ENCODE measurements at regions not wholly inside any gene's neighbourhood (a gene's known extent, or its start where the extent isn't known, plus 50 kb on each side); places are given as distances from the start of the nearest gene placed in this dataset.

DNA sequence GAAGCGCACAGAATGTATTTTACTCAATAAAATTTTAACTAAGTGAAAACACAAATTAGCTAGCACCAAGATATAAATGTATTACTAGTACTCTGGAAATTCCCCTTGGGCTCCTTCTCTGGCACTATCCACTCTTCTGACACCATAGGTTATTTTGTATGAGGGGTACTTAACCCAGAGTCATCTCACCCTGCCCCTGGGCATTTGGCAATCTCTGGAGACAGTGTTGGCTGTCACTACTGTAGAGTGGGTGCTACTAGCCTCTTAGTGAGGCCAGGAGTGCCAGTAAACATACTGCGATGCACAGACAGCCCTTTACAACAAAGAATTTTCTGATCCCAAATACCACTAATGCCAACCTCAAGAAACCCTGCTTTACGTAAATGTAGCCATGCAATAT, 246.3 kb upstream of the KBTBD8 start:
- DNase-seq, result no peak
- Histone ChIP-seq H3K9me3 (no peaks in the 10 kb centered on the region), H3K4me3 (no peak overlapping the region), H3K27ac (peak overlapping the region in 2 of 4 donors; percentile 16 to 32), H3K4me1 (no peaks in the 10 kb centered on the region), H3K36me3 (no peaks in the 10 kb centered on the region), H3K27me3 (no peaks in the 10 kb centered on the region)
- TF ChIP-seq EP300 (IDR thresholded peaks at IDR 0.05; ENCODE audit: low read depth), result no peak
- TF ChIP-seq POLR2A (IDR thresholded peaks at IDR 0.05), result no peak
- TF ChIP-seq POLR2AphosphoS5 (IDR thresholded peaks at IDR 0.05), result no peak
- TF ChIP-seq, protein P1, sequence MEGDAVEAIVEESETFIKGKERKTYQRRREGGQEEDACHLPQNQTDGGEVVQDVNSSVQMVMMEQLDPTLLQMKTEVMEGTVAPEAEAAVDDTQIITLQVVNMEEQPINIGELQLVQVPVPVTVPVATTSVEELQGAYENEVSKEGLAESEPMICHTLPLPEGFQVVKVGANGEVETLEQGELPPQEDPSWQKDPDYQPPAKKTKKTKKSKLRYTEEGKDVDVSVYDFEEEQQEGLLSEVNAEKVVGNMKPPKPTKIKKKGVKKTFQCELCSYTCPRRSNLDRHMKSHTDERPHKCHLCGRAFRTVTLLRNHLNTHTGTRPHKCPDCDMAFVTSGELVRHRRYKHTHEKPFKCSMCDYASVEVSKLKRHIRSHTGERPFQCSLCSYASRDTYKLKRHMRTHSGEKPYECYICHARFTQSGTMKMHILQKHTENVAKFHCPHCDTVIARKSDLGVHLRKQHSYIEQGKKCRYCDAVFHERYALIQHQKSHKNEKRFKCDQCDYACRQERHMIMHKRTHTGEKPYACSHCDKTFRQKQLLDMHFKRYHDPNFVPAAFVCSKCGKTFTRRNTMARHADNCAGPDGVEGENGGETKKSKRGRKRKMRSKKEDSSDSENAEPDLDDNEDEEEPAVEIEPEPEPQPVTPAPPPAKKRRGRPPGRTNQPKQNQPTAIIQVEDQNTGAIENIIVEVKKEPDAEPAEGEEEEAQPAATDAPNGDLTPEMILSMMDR (IDR thresholded peaks at IDR 0.05), result no peak
- intact Hi-C loops (cut with DNase I; ENCODE audit: low total_unique reads) (no loop called here), in situ Hi-C loops (cut with MboI; ENCODE audit: low pct_ligation_motif_present in 1 of 4, low pct_unique_long_range_greater_than_20kb in 1 of 4, low sequenced_read_pairs in 3 of 4) (no loop called here)
- WGBS, 2 donors (ENCODE audit: low coverage in 1 of 2), result 76 to 82% methylated on average over 3 of the region's 3 CpGs

DNA sequence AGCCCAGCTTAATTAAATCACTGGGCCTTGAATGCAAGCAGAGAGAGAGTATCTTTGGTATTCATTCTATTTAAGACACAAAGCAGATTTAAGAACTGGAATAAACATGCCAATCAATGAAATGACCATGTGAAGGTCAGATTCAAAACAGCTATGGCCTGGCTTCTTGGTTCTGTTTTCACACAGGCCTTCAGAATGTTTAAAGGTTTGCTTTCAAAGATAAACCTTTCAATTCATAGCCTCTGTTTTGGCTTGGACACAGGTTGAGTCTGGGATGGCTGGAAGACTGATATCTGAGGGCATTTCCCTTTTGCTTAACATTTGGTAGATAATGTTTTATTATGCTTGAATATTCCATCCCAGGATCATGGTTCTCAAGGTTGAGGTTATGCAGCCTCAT, 244.4 kb upstream of the KBTBD8 start:
- no peaks in the 10 kb centered on the region for H3K36me3 ChIP-seq
- no peak for DNase-seq
- intact Hi-C loops (cut with DNase I; ENCODE audit: low total_unique reads) (no loop called here), in situ Hi-C loops (cut with MboI; ENCODE audit: low pct_ligation_motif_present in 1 of 4, low pct_unique_long_range_greater_than_20kb in 1 of 4, low sequenced_read_pairs in 3 of 4) (no loop called here)
- H3K4me1 ChIP-seq, result no peaks in the 10 kb centered on the region
- no peak overlapping the region for H3K27ac ChIP-seq
- H3K9me3 ChIP-seq, result no peaks in the 10 kb centered on the region
- TF ChIP-seq, protein P1 (IDR thresholded peaks at IDR 0.05), result no peak
- TF ChIP-seq EP300 (IDR thresholded peaks at IDR 0.05; ENCODE audit: low read depth), result no peak
- no peak for TF ChIP-seq POLR2A (IDR thresholded peaks at IDR 0.05)
- no peak for TF ChIP-seq POLR2AphosphoS5 (IDR thresholded peaks at IDR 0.05)
- no peaks in the 10 kb centered on the region for H3K27me3 ChIP-seq
- no peak overlapping the region for H3K4me3 ChIP-seq

DNA sequence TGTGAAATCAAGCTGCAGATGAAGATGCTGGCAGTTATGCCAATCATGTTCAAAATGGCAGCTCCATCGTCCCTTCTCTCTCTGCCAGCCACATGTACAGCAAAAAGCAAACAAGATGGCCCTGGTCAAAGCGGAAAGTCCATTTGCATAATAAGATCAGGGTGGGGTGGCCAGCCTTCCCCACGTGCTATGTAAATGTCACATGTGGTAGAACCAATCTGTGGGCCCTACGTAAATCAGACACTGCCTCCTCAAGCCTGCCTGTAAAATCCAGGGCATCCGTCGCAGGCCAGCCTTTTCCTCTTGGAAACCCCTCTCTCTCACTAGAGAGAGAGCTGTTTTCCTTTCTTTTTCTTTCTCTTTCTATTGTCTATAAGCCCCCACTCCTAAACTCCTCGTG, 243.5 kb upstream of the KBTBD8 start:
- no peak overlapping the region for H3K4me3 ChIP-seq
- no peaks in the 10 kb centered on the region for H3K9me3 ChIP-seq
- DNase-seq, result no peak
- H3K36me3 ChIP-seq, result no peaks in the 10 kb centered on the region
- H3K27ac ChIP-seq, result no peak overlapping the region
- H3K27me3 ChIP-seq, result no peaks in the 10 kb centered on the region
- 84 to 89% methylated on average over 7 of the region's 7 CpGs for WGBS, 2 donors (ENCODE audit: low coverage in 1 of 2)
- TF ChIP-seq, protein P1 (IDR thresholded peaks at IDR 0.05), result no peak
- TF ChIP-seq POLR2AphosphoS5 (IDR thresholded peaks at IDR 0.05), result no peak
- no peak for TF ChIP-seq EP300 (IDR thresholded peaks at IDR 0.05; ENCODE audit: low read depth)
- no peak for TF ChIP-seq POLR2A (IDR thresholded peaks at IDR 0.05)
- in situ Hi-C loops (cut with MboI; ENCODE audit: low pct_ligation_motif_present in 1 of 4, low pct_unique_long_range_greater_than_20kb in 1 of 4, low sequenced_read_pairs in 3 of 4), result no loop called here
- intact Hi-C loops (cut with DNase I; ENCODE audit: low total_unique reads), result no loop called here
- no peaks in the 10 kb centered on the region for H3K4me1 ChIP-seq

DNA sequence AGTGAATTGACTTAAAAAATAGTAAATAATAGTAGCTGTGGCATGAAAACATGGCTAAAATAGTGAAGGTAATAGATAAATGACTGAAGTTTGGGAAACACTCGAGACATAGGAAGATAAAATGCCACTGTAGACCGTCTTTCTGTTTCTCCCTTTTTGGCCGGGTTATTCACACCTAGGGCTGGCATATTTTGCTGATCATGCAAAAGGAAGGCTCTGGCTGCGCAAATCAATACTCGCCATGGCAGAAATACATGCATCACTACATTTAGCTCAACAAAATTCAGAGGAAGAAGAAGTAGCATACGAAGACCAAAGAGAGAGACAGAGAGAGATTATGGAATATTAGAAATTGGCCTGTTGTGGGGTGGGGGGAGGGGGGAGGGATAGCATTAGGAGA, 242.2 kb upstream of the KBTBD8 start:
- no peak for TF ChIP-seq EP300 (IDR thresholded peaks at IDR 0.05; ENCODE audit: low read depth)
- TF ChIP-seq POLR2AphosphoS5 (IDR thresholded peaks at IDR 0.05), result no peak
- TF ChIP-seq, protein P1 (IDR thresholded peaks at IDR 0.05), result no peak
- intact Hi-C loops (cut with DNase I; ENCODE audit: low total_unique reads) (no loop called here), in situ Hi-C loops (cut with MboI; ENCODE audit: low pct_ligation_motif_present in 1 of 4, low pct_unique_long_range_greater_than_20kb in 1 of 4, low sequenced_read_pairs in 3 of 4) (no loop called here)
- no peaks in the 10 kb centered on the region for H3K4me1 ChIP-seq
- no peaks in the 10 kb centered on the region for H3K27me3 ChIP-seq
- 81 to 91% methylated on average over 4 to 6 of the region's 6 CpGs for WGBS, 2 donors (ENCODE audit: low coverage in 1 of 2)
- H3K36me3 ChIP-seq, result no peaks in the 10 kb centered on the region
- no peak overlapping the region for H3K27ac ChIP-seq
- no peak overlapping the region for H3K4me3 ChIP-seq
- no peaks in the 10 kb centered on the region for H3K9me3 ChIP-seq
- DNase-seq, result no peak

Measured in transverse colon (tissue), 4 donors.